Skeletal muscle satellite cell (primary cell): ENCODE measurements at regions not wholly inside any gene's neighbourhood (a gene's known extent, or its start where the extent isn't known, plus 50 kb on each side); places are given as distances from the start of the nearest gene placed in this dataset.

Experiments
- H3K27me3 ChIP-seq: 2 replicates; pipeline ENCODE4 v1.7.0; 2013; ENCODE audit warnings: low read length; ENCODE audit not compliant: control insufficient read depth, insufficient read depth
- H3K36me3 ChIP-seq: 2 replicates; pipeline ENCODE4 v1.7.0; 2013; ENCODE audit warnings: mild to moderate bottlenecking, control low read depth, low read length; ENCODE audit not compliant: insufficient read depth
- H3K4me1 ChIP-seq: 2 replicates; pipeline ENCODE4 v1.7.0; 2013; ENCODE audit warnings: low read length; ENCODE audit not compliant: control insufficient read depth, insufficient read depth
- H3K4me2 ChIP-seq: 2 replicates; pipeline ENCODE4 v1.7.0; 2013; ENCODE audit warnings: mild to moderate bottlenecking, low read length
- H3K4me3 ChIP-seq: 2 replicates; pipeline ENCODE4 v1.7.0; 2013; ENCODE audit warnings: low read length
- H3K9ac ChIP-seq: 2 replicates; pipeline ENCODE4 v1.7.0; 2013; ENCODE audit warnings: mild to moderate bottlenecking, low read depth, low read length, moderate library complexity
- H3K9me3 ChIP-seq: replicated peaks from 2 replicates; pipeline ENCODE4 v1.7.0; 2013; ENCODE audit warnings: mild to moderate bottlenecking, control low read depth, low read length

DNA sequence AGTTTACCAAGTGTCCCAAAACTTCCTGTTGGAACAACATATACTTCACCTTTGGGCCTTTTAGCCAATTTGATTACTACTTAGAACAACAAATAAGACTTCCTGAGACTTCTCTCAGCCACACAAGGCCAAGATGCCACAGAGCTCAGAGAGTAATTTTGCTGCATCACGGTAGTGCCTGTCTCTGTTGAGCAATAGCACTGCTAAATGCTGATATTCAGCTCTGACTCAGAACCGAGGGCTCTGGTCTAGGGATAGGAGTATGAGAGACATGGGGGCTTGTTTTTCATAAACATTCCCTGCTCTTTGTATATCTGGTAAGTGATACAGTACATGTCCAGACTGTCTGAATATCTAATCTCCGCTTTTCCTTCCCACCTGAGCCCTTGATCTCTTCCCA, 260.4 kb upstream of the ARHGAP20 start:
- Histone ChIP-seq H3K27me3 (no peaks in the 10 kb centered on the region), H3K9me3 (no peaks in the 10 kb centered on the region), H3K36me3 (no peaks in the 10 kb centered on the region), H3K4me2 (no peak overlapping the region), H3K4me1 (peaks cover 36% of the 10 kb centered on the region), H3K4me3 (no peak overlapping the region), H3K9ac (peak overlapping the region; percentile 41)

DNA sequence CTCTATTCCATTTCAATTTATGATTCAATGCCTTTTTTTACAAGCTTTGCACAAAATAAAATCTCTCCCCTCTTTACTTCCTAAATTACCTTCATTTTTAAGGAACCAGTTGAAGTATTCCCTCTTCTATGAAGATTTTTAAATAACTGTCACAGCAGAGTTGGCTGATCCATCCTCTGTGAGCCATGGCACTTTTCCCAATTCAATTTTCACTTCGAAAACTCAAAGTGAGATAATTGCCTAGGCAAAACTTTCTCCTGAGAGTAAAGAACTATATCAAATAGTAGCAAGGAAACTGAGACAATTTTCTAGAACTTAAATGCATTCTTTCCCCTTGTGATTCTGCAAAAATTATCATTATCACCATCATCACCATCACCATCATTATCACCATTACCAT, 259.9 kb upstream of the ARHGAP20 start:
- Histone ChIP-seq H3K36me3 (no peaks in the 10 kb centered on the region), H3K9me3 (no peaks in the 10 kb centered on the region), H3K27me3 (no peaks in the 10 kb centered on the region), H3K4me2 (no peak overlapping the region), H3K9ac (peak overlapping the region; percentile 41), H3K4me3 (no peak overlapping the region), H3K4me1 (peaks cover 36% of the 10 kb centered on the region)

DNA sequence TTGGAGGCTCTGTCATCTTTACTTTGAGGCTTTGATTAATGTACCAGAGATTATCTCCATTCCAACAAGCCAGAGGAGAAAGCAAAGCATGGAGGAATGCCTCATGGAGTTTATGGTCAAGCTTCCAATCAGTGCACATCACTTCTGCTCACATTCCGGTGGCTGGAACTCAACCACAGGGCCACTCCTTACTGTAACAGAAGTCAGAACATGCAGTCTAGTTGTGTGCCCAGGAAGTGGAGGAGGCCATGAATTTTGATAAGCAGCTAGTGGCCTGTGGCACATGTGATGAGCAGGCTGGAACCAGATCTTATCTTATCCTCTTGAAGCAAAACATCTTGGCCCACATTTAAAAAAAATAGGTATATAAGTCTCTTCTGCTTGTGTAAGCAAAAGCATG, 258.9 kb upstream of the ARHGAP20 start:
- Histone ChIP-seq H3K4me2 (no peak overlapping the region), H3K9me3 (no peaks in the 10 kb centered on the region), H3K4me1 (peaks cover 36% of the 10 kb centered on the region), H3K4me3 (no peak overlapping the region), H3K9ac (no peak overlapping the region), H3K27me3 (no peaks in the 10 kb centered on the region), H3K36me3 (no peaks in the 10 kb centered on the region)

DNA sequence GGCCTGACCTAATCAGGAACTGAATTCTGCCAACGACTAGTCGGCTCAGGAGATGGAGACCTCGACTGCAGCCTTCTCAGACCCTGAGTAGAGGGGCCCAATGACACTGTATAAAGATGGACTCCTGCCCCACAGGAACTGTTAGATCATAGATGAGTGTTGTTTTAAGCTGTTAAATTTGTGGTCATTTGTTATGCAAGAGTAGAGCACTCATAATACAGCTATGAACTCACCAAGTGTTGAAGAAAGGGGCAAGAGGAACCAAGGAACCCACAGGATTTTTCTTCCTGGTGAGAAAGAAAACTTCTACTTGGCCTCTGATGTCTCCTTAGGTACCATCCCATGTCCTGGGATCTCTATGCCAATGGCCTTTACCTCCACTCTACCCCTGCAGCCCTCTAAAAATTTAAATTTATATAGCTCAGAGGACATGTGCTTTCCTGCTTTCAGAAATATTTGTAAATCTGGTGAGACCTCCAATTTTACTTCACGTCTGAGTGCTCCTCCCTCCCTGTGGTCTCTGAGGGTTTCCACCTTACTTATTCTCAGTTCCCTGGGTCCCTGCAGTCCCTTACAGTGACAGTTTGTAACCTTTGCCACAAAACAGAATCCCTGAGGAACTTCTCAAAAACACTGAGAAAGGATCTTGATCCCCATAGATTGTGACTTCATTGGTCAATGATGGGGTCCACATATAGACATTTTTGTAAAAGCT, 256.3 kb upstream of the ARHGAP20 start:
- no peaks in the 10 kb centered on the region for H3K27me3 ChIP-seq
- no peak overlapping the region for H3K4me2 ChIP-seq
- no peaks in the 10 kb centered on the region for H3K9me3 ChIP-seq
- no peak overlapping the region for H3K9ac ChIP-seq
- peaks cover 33% of the 10 kb centered on the region for H3K4me1 ChIP-seq
- H3K4me3 ChIP-seq, result no peak overlapping the region
- H3K36me3 ChIP-seq, result no peaks in the 10 kb centered on the region

DNA sequence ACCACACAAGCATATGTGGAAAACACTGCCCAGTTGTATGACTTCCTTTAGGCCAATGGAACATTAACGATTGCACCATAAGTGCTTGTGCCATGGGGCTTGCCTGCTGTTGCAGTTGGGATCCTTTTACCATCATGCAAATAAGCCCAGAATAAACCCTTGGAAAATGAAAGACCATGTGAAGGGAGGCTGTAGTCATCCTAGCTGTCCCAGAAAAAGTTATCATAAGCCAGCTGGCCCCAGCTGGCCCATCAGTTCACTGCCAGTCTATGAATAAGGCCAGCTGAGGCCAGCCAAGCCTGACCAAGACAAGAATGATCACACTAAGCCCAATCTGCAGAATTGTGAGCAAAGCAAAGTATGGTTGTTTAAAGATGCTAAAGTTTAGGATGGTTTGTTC, 253.9 kb upstream of the ARHGAP20 start:
- H3K9me3 ChIP-seq, result no peaks in the 10 kb centered on the region
- H3K4me3 ChIP-seq, result no peak overlapping the region
- no peak overlapping the region for H3K4me2 ChIP-seq
- H3K4me1 ChIP-seq, result peaks cover 10% of the 10 kb centered on the region
- H3K9ac ChIP-seq, result no peak overlapping the region
- H3K36me3 ChIP-seq, result no peaks in the 10 kb centered on the region
- H3K27me3 ChIP-seq, result no peaks in the 10 kb centered on the region

DNA sequence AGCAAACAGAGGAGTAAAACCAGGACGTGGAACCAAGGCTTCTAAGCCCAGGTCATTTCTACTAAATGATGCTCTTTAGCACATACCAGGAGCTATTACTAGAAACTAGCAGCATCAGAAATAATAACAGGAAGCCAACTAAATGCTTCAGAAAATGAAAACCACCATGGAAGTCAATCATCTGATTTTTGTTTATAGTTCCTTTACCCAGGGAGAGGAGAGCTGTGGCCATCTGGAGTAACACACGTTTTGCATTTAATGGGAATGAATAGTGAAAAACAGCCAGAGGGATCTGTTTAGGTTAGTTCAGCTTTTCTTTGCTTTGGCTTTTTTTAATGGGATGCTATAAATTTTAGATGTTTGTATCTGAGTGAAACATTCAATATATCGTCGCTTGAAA, 250.7 kb upstream of the ARHGAP20 start:
- Histone ChIP-seq H3K9ac (no peak overlapping the region), H3K36me3 (no peaks in the 10 kb centered on the region), H3K27me3 (peaks cover 10% of the 10 kb centered on the region), H3K4me1 (no peaks in the 10 kb centered on the region), H3K4me3 (no peak overlapping the region), H3K9me3 (no peaks in the 10 kb centered on the region), H3K4me2 (no peak overlapping the region)

DNA sequence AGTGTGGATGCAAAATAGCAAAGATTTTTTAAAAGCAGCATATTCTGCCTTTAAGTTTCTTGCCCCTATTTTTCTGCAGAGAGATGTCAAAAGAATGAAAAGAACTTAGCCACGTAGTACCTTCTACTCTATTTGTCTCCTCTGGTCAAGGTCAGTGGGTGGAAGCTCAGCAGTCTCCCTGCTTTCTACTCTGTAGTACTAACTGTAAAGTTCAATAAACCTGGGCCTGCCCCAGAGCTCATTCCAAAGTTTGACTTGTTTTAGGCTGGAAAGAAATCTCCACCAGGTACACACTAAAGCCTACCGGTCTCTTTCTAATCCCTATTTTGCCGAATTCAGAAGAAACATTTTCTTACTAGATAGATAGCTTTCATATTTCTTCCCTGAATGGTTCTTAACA, 247.9 kb upstream of the ARHGAP20 start:
- Histone ChIP-seq H3K4me1 (no peaks in the 10 kb centered on the region), H3K4me2 (no peak overlapping the region), H3K9ac (no peak overlapping the region), H3K27me3 (peaks cover 10% of the 10 kb centered on the region), H3K9me3 (no peaks in the 10 kb centered on the region), H3K4me3 (no peak overlapping the region), H3K36me3 (no peaks in the 10 kb centered on the region)

DNA sequence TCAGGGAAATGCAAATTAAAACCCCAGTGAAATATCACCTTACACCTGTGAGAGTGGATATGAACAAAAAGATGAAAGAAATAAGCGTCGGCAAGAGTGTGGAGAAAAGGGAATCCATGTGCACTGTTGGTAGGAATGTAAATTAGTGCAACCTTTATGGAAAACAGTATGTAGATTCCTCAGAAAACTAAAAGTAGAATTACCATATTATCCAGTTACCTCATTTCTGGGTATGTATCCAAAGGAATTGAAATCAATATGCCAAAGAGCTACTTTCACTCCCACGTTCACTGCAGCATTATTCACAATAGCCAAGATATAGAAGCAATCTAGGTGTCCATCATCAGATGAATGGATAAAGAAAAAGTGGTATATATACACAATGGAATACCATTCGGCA, 246.0 kb upstream of the ARHGAP20 start:
- Histone ChIP-seq H3K9ac (no peak overlapping the region), H3K4me2 (no peak overlapping the region), H3K36me3 (no peaks in the 10 kb centered on the region), H3K27me3 (peaks cover 10% of the 10 kb centered on the region), H3K4me3 (no peak overlapping the region), H3K9me3 (no peaks in the 10 kb centered on the region), H3K4me1 (no peaks in the 10 kb centered on the region)

DNA sequence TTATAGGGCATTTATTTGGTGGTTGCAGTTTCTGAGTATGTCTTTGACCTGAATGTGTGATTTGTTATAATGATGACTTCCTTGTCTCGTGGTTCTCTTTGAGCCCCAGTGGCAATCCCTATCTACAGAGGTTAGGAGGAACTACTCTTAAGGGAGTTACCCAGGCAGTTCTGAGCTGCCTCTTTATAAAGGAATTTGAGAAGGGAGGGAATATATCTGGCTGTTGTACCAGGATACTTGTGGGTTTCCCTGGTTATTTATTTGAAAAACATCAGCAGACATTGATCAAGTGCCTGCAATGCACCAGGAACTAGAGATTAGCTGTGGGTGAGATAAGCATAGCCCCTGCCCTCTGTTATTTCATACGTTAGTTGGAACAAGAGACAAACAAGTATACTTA, 243.5 kb upstream of the ARHGAP20 start:
- Histone ChIP-seq H3K4me1 (no peaks in the 10 kb centered on the region), H3K9me3 (no peaks in the 10 kb centered on the region), H3K9ac (no peak overlapping the region), H3K36me3 (no peaks in the 10 kb centered on the region), H3K4me2 (no peak overlapping the region), H3K4me3 (no peak overlapping the region), H3K27me3 (peaks cover 10% of the 10 kb centered on the region)

DNA sequence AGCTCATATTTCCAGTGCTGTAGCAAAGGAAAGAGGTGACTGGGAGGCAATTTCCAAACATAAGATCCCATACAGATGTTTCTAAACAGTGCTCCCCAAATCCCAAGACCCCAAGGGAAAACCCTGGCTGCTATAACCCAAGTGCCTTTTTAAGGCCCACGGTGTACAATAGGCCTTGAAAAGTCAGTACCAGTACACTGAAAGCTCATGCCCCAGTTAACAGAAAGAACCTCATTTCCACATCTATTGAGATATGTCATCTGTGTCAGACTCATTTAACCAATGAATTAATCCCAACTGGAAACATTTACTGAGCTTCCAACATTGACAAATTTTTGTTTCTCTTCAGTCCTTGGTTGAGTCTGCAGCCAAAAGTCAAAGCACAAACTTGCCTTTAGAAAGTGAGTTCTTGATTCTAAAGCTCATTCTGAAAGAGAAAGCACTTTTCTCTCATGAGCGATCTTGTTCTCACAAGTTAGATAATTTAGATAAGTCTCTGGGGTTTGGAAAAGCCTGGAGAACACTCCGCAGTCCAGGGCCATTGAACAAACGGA, 239.8 kb upstream of the ARHGAP20 start:
- H3K9ac ChIP-seq, result no peak overlapping the region
- peaks cover 7% of the 10 kb centered on the region for H3K4me1 ChIP-seq
- H3K27me3 ChIP-seq, result no peaks in the 10 kb centered on the region
- H3K9me3 ChIP-seq, result no peaks in the 10 kb centered on the region
- H3K4me2 ChIP-seq, result no peak overlapping the region
- no peak overlapping the region for H3K4me3 ChIP-seq
- no peaks in the 10 kb centered on the region for H3K36me3 ChIP-seq

DNA sequence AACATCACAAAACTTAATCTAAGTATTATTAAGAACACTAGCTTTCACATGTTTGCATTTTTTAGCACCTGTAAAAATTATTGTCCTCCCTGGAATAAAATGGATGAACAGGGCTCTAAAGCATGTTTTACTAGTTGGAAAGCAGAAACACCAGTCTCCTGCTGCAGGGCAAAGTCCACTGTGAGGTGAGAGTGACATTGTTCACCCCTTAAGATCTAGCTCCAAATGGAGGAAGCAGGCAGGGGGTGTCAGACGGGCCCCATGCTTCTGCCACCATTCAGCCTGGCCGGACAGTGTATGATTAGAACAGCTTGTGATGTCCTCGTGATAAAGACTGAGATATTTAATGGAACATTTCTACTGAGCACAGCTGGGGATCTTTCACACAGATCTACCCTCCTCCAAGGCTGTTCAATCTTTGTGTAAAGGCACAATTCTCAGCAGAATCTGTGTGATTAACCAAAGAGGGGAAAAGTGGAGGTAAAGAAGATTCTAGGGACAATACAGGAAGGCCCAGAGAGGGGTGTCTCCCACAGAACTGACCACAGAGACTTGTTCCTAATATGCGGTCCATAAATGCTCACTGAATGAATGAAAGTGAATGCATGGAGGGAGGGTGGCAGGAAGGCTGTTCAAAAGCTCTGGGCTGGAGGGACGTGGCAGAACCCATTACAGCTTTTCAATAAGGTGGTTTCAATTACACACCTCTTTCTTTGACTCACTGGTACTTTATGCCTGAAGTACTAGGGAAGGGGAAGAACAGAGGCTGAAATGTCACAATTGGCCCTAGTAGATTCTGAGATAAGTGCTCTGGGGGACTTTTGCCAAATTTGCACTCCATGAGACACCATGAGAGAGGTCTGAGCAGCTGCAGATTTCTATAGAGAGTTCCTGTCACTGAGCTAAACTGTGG, 239.1 kb upstream of the ARHGAP20 start:
- no peak overlapping the region for H3K4me2 ChIP-seq
- H3K9me3 ChIP-seq, result no peaks in the 10 kb centered on the region
- no peaks in the 10 kb centered on the region for H3K27me3 ChIP-seq
- peaks cover 7% of the 10 kb centered on the region for H3K4me1 ChIP-seq
- no peak overlapping the region for H3K4me3 ChIP-seq
- H3K9ac ChIP-seq, result no peak overlapping the region
- no peaks in the 10 kb centered on the region for H3K36me3 ChIP-seq
